SU-DHL-6 (cell line): ENCODE measurements at regions not wholly inside any gene's neighbourhood (a gene's known extent, or its start where the extent isn't known, plus 50 kb on each side); places are given as distances from the start of the nearest gene placed in this dataset.

Source experiments
- EZH2phosphoT487 ChIP-seq: fragments of 200-600 bp; sonication (generic), shearing (Covaris generic); conservative IDR thresholded peaks from 2 replicates; pipeline ENCODE4 v1.6.1; 2018; ENCODE audit warnings: mild to moderate bottlenecking, antibody characterized with exemption, low read length, moderate library complexity, mixed read lengths
- TF ChIP-seq, protein P1 (sequence below): fragments of 200-600 bp; sonication (generic); IDR thresholded peaks from one replicate; pipeline ENCODE4 v1.5.1; 2017; ENCODE audit warnings: antibody characterized with exemption, mild to moderate bottlenecking, low read length, moderate library complexity; ENCODE audit not compliant: insufficient read depth, poor library complexity, severe bottlenecking

- TF ChIP-seq, protein P1, sequence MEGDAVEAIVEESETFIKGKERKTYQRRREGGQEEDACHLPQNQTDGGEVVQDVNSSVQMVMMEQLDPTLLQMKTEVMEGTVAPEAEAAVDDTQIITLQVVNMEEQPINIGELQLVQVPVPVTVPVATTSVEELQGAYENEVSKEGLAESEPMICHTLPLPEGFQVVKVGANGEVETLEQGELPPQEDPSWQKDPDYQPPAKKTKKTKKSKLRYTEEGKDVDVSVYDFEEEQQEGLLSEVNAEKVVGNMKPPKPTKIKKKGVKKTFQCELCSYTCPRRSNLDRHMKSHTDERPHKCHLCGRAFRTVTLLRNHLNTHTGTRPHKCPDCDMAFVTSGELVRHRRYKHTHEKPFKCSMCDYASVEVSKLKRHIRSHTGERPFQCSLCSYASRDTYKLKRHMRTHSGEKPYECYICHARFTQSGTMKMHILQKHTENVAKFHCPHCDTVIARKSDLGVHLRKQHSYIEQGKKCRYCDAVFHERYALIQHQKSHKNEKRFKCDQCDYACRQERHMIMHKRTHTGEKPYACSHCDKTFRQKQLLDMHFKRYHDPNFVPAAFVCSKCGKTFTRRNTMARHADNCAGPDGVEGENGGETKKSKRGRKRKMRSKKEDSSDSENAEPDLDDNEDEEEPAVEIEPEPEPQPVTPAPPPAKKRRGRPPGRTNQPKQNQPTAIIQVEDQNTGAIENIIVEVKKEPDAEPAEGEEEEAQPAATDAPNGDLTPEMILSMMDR = no peak
- no peak for TF ChIP-seq EZH2phosphoT487
Measured at GRCh38 chr3:67305160-67305559, 307.1 kb downstream of the KBTBD8 start.
